Stimulated activated CD8-positive, alpha-beta memory T cell treated with anti-CD3 and anti-CD28 coated beads, Interleukin-2, amount 100 ng/mL, for 48 hours (primary cell): ENCODE measurements at regions not wholly inside any gene's neighbourhood (a gene's known extent, or its start where the extent isn't known, plus 50 kb on each side); places are given as distances from the start of the nearest gene placed in this dataset.

ENCODE experiments used
- DNase-seq, 2 donors: peaks; one replicate each; pipeline ENCODE4 v3.0.0-alpha.2; 2020; ENCODE audit warnings: low read depth in 2 of 2

DNA sequence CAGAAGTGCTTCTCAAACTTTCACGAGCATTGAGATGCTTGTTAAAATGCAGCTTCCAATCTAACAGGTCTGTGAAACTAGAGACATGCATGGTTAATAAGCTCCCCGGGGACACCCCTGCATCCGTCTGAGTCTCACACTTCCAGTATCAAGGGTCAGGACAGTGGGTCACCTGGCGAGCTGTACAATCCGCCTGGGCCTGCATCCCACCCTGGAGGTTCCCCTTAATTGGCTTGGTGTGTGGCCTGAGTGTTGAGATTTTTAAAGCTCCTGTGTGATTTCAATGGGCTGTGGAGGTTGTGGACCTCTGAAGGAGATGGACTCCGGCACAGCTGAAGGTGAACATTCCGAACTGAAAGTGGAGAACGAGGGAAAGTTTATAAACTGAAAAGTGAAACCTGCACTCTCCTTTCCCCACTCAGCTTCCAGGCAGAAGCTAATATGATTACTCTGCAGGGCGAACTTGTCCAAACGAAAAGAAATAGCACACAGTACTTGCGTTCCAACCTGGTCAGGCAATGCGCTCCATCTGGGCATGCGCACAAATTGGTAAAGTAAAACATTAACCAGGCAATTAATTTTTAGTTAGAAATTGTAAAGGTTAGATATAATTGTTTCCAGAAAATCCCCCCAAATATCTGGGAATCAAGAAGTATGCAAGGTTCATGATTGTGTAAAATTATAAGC lies 191.7 kb upstream of the ALKAL2 start:
- no peak for DNase-seq

DNA sequence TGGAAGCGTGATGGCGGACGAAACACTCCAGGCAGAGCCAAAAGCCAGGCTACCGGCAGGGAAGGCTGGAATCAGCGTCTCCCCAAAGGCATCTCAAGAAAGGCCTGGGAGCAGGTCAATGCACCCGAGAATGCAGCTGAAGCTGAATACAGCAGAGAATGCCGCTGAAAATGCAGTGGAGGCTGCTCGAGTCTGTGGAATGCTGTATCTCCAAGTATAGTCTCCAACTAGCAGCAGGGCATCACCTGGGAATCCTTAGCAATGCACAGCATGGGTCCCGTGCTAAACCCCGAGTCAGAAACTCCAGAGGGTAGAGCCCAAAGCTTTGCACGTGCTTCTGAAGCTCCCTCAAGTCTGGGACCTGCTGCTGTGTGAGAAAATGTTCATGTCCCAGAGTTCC lies 191.1 kb upstream of the ALKAL2 start:
- DNase-seq = no peak

DNA sequence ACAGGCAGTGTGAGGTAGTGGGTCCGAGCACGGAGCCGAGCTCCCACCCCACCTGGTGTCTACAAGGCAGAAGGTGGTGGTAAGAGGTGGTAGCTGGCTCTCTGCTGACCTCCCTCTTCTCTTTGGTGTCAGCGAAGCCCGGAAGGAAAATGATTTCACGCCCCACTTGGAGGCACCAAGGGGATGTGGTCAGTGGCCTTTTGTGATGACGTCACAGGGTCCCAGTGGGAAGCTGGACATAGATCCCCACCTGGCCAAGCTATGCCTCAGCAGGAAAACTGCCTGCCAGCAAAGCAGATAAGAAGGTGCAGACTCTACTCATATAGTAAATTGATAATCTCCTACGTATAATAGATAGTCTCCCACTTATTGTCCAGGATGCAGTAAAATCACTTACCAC lies 183.7 kb upstream of the ALKAL2 start:
- DNase-seq = no peak

DNA sequence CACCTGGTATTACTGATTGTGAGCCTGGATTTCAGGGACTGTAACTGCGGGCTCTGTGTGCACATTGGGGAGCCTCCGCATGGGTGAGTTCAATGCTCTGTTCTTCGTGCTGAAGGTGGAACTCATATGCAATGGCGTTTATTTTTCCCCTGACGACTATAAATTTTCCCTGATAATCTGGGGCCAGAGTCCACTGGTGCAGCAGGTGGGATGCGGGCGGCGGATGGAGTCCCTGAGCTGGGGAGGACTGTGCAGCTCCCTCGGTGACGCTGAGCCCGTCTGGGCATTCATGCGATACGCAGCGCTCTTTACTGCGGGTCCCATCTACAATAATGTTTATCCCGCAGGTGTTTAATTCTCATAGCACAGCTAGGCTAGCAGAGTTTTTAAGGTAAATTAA lies 181.6 kb upstream of the ALKAL2 start:
- DNase-seq = no peak

DNA sequence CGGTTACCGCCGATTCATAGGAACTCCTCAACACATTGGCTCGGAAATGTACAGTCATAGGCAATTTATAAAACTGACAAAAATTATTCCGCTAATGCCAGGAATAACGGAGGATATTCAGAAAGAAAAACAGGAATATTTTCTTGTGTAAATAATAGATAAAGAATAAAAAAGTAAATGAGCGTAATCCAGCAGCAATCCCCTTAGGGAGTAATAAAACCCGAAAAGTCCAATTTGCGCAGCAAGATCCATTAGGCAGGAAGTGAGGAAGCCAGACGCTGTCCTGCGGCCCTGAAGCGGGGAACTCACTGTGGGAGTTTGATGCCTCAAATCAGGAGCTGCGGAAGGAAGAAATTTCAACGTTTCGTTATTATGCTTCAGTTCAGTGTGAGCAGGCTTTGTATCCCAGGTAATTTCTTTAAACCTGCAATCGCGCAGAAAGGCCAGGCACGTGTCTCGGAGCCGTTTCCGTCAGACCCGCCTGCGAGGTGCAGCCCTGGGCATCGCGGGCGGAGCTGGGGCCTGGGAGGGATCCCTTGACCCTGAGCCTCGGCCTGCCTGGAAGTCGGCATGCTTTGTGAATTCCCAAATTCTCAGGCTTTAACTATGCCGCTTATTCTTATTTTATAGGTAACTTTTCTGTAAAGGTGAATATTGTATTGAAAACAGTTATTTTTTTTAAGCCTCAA lies 180.9 kb upstream of the ALKAL2 start:
- no peak for DNase-seq

DNA sequence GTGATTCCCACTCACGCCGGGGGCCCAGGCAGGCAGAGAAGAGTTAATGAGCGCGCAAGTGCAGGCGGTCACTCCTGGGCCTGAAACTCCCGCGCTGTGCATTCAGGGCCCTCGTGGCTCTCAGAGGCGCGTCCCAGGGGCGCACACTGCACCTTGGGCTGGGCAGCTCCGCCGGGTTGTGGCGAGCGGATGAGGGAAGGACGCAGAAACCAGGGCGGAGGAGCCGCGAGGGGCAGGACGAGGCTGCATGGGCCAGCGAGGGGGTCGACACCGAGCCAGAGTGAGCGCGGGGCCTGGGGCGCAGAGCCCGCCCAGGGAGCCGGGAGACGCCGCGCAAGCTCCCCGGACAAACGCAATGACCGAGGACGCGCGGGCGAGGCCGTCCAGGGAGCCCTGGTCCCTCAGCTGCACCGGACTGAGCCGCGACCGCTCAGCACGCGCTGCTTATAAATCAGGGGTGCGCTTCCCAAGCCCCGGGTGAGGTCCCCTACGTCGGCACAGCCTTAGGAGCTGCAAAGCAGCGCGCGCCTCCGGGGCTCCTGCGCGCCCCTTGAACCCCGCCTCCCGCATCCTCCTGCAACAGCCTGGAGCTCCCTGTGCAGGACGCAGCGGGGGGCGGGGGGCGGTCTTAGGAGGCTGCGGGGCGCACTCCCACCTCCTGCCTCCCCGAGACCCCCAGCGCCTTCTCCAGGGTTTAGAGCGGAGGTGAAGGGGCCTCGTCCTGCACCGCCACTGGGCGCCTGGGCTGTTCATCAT lies 180.2 kb upstream of the ALKAL2 start:
- no peak for DNase-seq

DNA sequence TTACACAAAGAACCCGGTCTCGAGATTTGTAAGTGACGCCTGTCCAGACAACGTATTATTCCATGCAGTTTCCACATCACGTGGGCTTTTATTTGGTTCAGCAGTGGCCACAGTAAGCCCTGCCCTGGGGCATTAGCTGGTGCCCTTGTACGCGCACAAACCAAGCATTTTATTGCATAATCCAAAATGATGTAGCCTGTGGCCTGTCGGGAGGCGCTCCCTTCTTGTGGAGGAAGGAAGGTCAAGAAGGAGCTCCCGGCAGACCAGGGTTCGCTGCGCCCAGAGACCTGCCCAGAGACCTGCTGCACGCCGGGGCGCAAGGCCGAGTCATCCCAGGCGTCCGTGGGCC lies 179.6 kb upstream of the ALKAL2 start:
- DNase-seq = no peak

DNA sequence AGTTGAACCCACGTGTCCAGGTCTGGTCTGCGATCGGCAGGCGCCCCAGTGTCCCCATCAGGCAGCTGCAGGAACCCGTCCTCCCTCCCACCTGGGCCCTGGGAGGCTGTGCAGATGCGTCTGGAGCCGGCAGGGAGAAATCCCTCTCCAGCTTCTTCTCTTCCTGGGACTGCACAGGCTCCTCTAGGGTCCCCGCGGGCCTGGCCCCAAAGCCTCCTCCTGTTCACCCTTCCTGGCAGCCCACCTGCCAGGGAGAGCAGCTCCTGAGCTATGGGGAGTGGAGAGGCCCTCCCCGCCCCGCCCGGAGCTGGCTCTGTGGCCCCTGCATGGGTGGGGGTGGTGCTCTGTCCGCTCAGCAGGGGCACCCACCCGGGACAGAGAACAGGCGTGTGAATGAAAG lies 179.2 kb upstream of the ALKAL2 start:
- no peak for DNase-seq

DNA sequence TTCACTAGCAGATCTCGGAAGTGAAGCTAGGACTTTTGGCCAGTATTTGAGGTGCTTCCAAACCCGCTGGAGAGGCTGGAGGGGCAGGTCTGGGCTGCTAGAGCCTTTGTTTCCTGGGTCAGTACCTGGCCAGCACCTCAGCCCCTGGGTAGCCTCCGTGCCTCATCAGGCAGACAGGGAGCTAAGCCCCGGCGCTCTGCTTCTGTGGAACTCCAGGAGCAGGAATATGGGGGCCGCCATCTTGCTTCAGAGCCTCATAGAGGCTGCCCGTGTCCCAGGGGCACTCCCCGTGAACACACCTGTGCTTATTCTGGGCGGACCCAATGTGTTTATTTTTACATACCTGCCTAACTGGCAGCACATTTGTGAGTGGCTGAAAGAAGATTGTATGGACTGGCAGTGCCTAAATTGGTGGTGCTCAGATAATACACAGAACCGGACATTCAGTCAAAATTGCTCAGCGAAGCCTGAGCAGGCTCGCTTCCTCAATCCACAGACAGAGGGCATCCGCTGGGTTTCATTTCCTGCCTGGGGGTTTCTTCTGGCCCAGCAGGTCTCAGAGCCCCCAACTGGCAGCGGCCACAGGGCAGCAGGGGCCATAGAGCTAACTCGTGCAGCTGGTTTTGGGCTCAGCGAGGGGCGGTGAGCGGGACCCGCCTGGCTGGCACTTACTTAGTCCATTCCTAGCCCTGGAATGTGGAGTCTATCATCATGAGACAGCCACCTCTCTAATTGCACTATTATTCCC lies 176.8 kb upstream of the ALKAL2 start:
- no peak for DNase-seq

DNA sequence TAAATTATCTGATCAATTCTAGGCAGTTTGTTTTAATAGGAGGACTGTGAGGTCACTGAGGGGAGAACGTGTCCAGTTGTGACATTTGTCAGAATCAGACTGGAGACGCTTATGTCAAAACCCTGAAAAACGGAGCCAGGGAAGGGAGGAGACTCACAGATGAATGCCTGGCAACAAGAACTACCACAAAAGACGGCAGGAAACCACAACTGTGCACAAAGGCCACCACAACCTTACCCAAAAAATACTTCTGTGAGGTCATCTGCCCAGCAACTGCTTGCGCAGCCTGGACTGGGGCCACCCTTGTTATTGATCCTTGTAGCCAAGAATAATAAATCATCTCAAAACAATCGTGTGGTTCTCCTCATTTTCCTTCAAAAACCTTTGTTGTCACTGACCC lies 173.0 kb upstream of the ALKAL2 start:
- peak in 1 of 2 donors; percentile 18 for DNase-seq

DNA sequence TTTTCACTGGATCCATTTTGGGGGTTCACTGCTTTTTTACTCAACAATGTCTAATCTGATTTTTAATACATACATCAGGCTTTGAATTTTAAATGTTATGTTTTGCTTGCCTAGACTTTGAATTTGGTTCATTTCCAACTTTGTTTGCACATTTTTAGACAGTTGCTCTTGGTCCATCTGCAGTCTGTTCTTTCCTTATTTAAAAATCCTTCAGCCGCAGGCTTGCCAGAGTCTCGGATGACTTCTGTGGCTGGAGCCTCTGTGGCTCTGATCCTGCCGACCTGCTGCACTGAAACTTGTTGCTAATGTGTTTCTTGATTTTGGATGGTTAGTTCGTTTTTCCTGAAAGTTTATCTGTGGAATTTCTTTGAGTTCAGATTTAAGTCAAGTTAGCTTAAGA lies 172.0 kb upstream of the ALKAL2 start:
- DNase-seq = no peak

DNA sequence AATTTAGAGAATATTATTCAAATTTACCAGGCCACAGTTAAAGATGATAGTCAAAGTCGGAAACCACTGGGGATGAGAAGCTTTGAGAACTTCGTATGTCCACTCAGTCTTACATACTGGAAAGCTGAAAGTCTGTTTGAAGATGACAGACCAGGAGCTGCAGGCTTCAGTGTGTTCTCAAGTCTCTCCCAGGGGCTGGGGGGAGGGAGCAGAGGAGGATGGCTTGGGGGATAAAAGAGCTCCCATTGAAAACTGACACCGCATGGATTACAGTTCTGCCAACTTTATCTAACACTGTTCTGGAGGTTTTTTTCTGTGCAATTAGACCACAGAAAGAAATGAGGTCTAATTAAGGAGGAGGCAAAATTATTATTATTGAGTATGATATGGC lies 170.5 kb upstream of the ALKAL2 start:
- no peak for DNase-seq

DNA sequence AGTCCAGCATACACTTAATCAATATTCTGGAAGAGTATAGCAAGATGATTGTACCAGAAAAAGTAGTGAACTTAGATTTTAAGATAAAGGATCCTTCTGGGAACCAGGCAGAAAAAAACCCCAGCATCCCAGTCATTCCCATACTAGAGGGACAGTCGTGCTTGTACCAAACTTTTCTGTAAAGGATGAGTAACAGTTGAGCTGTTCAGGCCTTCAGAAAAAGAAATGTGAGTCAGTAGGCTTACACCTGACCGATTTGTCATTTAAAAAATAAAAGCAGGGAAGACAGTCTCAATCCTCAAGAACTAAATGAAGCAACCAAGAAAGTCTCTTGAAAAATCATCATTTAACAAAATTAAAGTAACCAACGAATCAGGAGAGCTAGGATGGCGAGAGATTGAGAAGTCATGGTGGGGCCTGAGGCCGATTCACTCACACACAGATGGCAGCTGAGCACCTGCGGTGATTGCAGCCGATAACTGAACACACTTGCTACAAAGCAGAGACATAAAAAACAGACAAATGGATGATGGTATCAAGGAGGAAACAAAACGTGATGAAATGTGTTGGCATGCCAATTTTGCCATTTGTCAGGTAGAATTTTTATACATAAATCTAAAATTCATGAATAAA lies 170.0 kb upstream of the ALKAL2 start:
- DNase-seq = no peak

DNA sequence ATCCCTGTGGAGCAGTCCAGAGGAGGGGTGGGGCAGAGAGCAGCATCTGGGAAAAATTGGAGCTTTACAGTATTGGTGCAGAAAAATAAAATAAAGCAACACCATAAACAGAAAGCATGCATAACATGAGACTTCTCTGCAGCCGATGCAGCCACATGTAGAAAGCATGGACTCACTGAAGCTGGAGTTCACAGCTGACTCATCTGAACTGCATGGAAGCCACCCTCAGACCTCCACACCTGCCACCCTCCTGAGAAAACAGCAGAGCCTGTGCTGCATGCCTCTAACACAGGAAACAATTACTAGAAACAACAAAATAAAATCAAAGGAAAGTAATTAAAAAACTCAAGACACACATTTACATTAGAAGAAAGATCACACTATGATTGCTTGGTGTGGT lies 169.4 kb upstream of the ALKAL2 start:
- no peak for DNase-seq

DNA sequence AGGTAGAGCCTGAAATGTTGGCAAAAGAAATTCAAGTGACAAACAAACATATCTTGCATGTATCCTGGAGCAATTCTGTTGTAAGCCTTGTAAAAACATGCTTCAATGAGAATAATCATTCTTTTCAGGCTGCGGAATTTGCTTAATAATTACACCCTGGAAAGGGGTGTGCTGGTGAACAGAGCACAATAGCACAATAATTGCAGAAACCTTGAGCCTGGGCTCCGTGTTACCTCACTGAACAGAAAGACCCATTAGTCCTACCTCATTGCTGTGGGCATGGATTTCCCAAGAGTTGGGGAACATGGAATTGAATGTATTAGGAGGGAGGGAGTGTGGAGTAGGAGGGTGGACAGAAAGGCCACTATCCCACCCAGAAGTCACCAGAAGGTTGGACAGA lies 168.0 kb upstream of the ALKAL2 start:
- DNase-seq = no peak

DNA sequence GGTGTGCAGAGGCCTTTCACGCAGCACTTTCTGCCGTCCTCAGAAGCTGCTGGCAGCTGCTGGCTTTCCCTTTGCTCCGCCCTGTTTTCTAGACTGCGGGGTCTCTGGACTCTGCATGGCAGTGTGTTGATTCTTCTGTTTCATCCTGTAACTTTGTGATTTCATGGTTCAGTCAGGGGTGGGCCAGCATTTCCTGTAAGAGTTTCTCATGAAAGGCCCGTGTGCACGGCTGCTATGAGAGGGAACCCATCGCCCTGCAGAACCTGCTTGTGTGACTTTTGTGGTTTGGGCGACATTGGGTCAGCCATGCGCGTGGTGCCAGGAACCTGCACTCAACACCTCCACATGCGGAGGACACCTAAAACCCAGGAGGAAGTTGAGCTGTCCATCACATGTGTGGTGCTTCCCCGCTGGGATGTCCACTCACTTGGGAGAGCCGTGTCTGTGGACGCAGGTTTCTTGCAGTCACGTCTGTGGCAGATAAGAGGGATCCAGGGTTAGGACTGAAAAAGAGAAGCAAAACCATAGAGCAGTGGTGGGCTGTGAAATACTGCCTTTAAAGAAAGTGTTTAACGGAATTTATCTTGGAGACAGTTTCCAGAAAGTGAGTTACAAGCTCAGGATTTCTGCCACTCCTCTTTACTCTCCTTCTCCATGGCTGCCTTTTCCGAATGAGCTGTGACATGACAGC lies 167.3 kb upstream of the ALKAL2 start:
- DNase-seq = no peak

DNA sequence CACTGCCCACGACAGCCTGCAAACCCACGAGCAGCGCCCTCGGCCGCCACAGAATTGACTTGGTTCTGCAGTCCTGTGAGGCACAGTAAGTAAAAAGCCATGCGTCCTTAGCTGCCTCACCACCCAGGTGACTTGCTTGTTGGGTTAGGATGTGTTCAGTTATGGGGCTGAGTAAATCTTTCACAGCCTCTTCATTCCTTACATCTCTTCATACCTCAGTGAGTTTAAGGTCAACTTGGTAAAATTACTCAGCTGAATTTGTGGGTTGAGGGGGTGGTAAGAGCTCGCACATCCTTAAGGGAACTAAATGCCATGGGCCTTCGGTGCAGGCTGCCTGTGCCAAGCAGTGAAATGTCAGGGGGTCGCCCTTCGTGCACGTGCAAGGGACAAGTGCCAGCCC lies 165.2 kb upstream of the ALKAL2 start:
- no peak for DNase-seq

DNA sequence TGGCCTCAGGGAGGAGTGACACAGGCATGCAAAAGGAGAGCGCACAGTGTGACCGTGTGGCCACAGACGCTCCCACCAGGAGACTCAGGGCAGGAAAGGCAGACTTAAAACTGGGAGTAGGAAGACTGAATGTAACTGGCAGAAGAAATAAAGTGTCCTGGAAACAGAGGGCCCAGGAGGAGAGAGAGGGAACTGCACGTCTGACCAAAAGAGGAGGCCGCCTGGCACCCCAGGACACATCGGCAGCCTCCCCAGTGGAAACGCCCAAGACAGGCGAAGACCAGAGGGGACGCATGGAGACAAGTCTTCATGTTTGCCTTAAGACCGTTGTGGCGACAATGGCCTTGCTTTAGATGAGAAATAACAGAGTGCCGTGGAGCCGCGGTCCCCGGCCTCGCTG lies 163.6 kb upstream of the ALKAL2 start:
- DNase-seq = no peak

DNA sequence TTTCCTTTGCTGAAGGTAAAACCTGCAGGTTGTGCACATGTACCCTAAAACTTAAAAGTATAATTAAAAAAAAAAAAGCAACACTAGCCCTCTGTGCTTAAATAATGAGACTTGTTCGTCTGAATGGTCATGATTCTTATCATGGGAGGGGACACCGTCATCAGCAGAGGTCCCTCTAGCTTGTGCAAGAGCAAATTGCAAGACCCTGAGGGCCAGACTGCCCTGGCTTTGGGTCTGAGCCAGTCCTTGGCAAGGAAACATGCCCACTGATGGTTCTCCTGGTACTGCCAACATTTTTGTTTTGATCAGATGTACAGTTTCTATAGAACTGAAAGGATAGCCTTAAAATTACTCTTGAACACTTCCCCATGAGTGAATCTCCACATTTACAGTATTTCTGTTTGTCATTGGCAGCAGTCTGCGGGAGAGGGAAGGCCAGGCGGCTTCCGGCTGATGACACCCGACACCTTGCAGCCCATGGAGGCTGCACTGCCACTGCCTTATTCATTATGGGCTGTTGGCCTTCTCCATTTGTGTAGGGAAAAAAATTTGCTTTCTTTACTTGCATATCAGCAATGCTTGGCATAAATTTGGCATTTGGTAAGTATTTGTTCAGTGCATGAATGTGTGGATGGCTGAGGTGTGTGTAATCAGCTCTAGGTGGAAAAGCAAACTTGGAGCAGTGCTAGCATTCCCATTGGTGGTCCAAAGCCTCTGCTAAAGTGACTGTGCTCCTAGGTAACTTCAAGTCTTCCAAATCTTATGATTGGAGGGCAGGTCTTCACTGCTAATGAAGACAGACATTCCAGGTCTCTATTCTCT lies 161.6 kb upstream of the ALKAL2 start:
- DNase-seq = no peak

DNA sequence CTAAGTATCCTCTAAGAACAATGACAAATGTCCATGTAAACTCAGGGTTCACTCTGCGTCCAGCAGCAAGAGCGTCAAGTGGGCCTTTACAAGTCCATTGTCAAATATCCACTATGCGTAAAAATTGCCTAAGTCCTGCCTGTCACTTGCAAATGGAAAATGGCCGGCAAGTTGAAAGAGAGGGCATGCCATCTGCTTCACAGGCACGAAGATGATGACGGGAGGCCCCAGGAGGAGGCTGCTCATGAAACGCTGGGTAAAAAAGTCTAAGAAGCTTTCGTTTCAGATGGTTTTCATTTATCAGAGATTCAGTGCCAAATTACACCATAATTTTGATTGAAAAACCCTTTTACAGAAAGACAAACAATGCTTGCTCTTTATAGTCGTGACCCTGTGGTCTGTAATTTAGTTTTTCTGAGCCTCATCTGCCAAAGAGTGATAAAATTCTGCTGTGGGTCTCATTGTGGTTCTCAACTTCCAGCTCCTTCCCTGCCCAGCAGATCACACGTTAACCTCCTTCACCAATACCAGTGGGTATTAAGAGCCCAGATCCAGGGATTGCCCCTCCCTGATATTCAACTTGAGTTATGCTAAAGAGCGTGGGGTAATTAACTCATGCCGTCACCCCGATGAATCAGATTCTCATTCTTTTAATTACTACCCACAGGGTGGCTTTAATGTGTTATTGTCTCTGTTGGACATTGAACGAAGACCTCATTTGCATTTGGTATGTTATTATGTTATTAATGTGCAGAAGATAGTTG lies 160.2 kb upstream of the ALKAL2 start:
- no peak for DNase-seq
